ENCODE measurements at regions not wholly inside any gene's neighbourhood (a gene's known extent, or its start where the extent isn't known, plus 50 kb on each side); places are given as distances from the start of the nearest gene placed in this dataset.
"Not testable (repeated sequence)": the region's sequence is repeated elsewhere in the genome, so short reads cannot be mapped to it uniquely, and the experiment has no call there.

GRCh38 chr2:142572346-142573132 lies 304.9 kb upstream of the KYNU start:
- DNase-seq: no peak

GRCh38 chr2:142571934-142572333 lies 305.5 kb upstream of the KYNU start:
- no peak for DNase-seq

- no peak for DNase-seq
Measured at GRCh38 chr2:142562900-142563299, 314.6 kb upstream of the KYNU start.

- DNase-seq: no peak
Measured at GRCh38 chr2:142561656-142562055, 315.8 kb upstream of the KYNU start.

- no peak for DNase-seq
Measured at GRCh38 chr2:142557391-142557790, 320.1 kb upstream of the KYNU start.

GRCh38 chr2:142545999-142546398 lies 331.5 kb upstream of the KYNU start:
- DNase-seq: not testable (repeated sequence)

- no peak for DNase-seq
Measured at GRCh38 chr2:142545036-142545435, 332.4 kb upstream of the KYNU start.

GRCh38 chr2:142544173-142544572 lies 333.3 kb upstream of the KYNU start:
- no peak for DNase-seq

- DNase-seq: no peak
Measured at GRCh38 chr2:142542431-142542910, 335.0 kb upstream of the KYNU start.

GRCh38 chr2:142536966-142537365 lies 340.5 kb upstream of the KYNU start:
- no peak for DNase-seq

GRCh38 chr2:142536492-142536891 lies 341.0 kb upstream of the KYNU start:
- DNase-seq: no peak

GRCh38 chr2:142535311-142535710 lies 342.2 kb upstream of the KYNU start:
- DNase-seq: no peak

- DNase-seq: peak in 1 of 4 experiments; percentile 2
Measured at GRCh38 chr2:142533177-142533576, 344.3 kb upstream of the KYNU start.

GRCh38 chr2:142531377-142531776 lies 346.1 kb upstream of the KYNU start:
- no peak for DNase-seq

GRCh38 chr2:142525720-142526119 lies 351.7 kb upstream of the KYNU start:
- DNase-seq: no peak

GRCh38 chr2:142521492-142521891 lies 356.0 kb upstream of the KYNU start:
- DNase-seq: no peak

GRCh38 chr2:142515493-142515892 lies 362.0 kb upstream of the KYNU start:
- DNase-seq: no peak

- DNase-seq: no peak
Measured at GRCh38 chr2:142509401-142509800, 368.1 kb upstream of the KYNU start.

GRCh38 chr2:142504754-142505153 lies 372.7 kb upstream of the KYNU start:
- no peak for DNase-seq

- DNase-seq: no peak
Measured at GRCh38 chr2:142502402-142502801, 371.6 kb upstream of the LRP1B start.

- no peak for DNase-seq
Measured at GRCh38 chr2:142495141-142495540, 364.3 kb upstream of the LRP1B start.

GRCh38 chr2:142489631-142490030 lies 358.8 kb upstream of the LRP1B start:
- not testable (repeated sequence) for DNase-seq

- DNase-seq: no peak
Measured at GRCh38 chr2:142484111-142484510, 353.3 kb upstream of the LRP1B start.

- DNase-seq: no peak
Measured at GRCh38 chr2:142483653-142484052, 352.8 kb upstream of the LRP1B start.

- DNase-seq: no peak
Measured at GRCh38 chr2:142478206-142478605, 347.4 kb upstream of the LRP1B start.

All from suppressor macrophage (primary cell).